Body of pancreas (tissue), 4 donors: ENCODE measurements at regions not wholly inside any gene's neighbourhood (a gene's known extent, or its start where the extent isn't known, plus 50 kb on each side); places are given as distances from the start of the nearest gene placed in this dataset.

Experiments used
- CTCF ChIP-seq, 7 experiments: fragments of 450-650 bp in 4 of 7; fragments of 200-600 bp in 3 of 7; sonication (generic) in 3 of 7; IDR thresholded peaks; one replicate each; pipeline ENCODE4 v1.5.1; 2016 to 2019; ENCODE audit warnings: antibody characterized with exemption in 7 of 7
- POLR2A ChIP-seq, 3 donors: fragments of 450-650 bp; IDR thresholded peaks; one replicate each; pipeline ENCODE4 v1.6.1; 2016; ENCODE audit warnings: antibody characterized with exemption in 3 of 3, mild to moderate bottlenecking in 2 of 3

DNA sequence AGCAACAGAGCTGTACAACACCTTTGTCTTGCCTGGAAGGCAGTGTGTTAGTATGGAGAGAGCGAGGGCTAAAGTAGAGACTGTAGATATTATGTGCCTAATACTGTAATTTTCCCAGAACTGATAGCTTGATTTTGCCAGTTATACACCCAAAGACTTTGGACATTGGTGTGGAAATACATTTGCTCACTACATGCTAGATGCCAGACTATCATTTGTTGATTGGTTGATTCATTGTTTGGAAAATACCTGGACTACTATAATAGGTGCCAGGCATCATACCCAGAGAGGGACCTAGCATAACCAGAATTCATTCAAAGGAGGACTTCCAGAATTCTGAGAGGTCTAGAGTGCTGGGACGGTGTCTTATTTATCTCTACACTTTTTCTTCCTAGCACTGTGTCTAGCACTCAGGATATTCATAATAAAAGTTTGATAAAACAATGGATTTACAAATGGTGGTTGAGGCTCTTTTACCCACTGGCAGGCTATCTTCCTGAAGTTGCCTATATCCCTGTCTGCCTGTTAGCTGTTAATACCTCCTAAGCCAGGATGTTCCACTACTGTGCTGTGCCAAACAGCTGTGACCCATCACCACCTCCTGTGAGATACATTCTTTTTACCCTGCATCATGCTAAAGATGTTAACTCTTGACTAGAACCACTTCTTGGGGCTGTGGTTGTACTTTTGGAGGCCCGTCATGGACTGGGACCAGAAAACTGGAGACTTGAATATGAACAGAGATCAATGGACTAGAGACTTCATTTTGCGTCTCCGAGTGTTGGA lies 72.2 kb upstream of the FUCA2 start:
- TF ChIP-seq CTCF (IDR thresholded peaks at IDR 0.05) (no peak), POLR2A (IDR thresholded peaks at IDR 0.05) (no peak)
